Astrocyte of the spinal cord (primary cell): ENCODE measurements at regions not wholly inside any gene's neighbourhood (a gene's known extent, or its start where the extent isn't known, plus 50 kb on each side); places are given as distances from the start of the nearest gene placed in this dataset.

Source experiments
- DNase-seq: peaks from one replicate; pipeline ENCODE4 v3.0.0; 2011; ENCODE audit warnings: low read depth, low spot score
- H3K4me3 ChIP-seq: 2 replicates; pipeline ENCODE4 v1.5.1; 2011; ENCODE audit warnings: low read depth, mild to moderate bottlenecking, low read length, moderate library complexity
- CTCF ChIP-seq: IDR thresholded peaks from 2 replicates; pipeline ENCODE4 v1.5.1; 2012; ENCODE audit warnings: low read depth, mild to moderate bottlenecking, low read length, inconsistent platforms
- in situ Hi-C: cut with HindIII; loops from 2 replicates; pipeline ENCODE4 v1.10.0; 2017; ENCODE audit warnings: low sequenced_read_pairs

- in situ Hi-C loops = no loop called here
- H3K4me3 ChIP-seq = no peak overlapping the region
- DNase-seq = no peak
- no peak for TF ChIP-seq CTCF
These were observed 152.5 kb upstream of the ZNF536 start for GRCh38 chr19:30219702-30220101.

- no peak for TF ChIP-seq CTCF
- in situ Hi-C loops = no loop called here
- H3K4me3 ChIP-seq = no peak overlapping the region
- DNase-seq = no peak
These were observed 151.0 kb upstream of the ZNF536 start for GRCh38 chr19:30221176-30221575.

GRCh38 chr19:30222428-30222873 lies 149.7 kb upstream of the ZNF536 start:
- peak; percentile 35 for TF ChIP-seq CTCF
- in situ Hi-C loops = no loop called here

GRCh38 chr19:30222992-30223865 lies 149.0 kb upstream of the ZNF536 start:
- no peak overlapping the region for H3K4me3 ChIP-seq
- in situ Hi-C loops = no loop called here
- DNase-seq = no peak
- TF ChIP-seq CTCF = no peak

More at GRCh38 chr19:30222428-30222873, 149.7 kb upstream of the ZNF536 start:
- no peak for DNase-seq
- no peak overlapping the region for H3K4me3 ChIP-seq

- no peak for TF ChIP-seq CTCF
- in situ Hi-C loops = no loop called here
- no peak overlapping the region for H3K4me3 ChIP-seq
- no peak for DNase-seq
These were observed 148.1 kb upstream of the ZNF536 start for GRCh38 chr19:30223866-30224688.

- no peak for DNase-seq
- no peak overlapping the region for H3K4me3 ChIP-seq
- in situ Hi-C loops = no loop called here
- TF ChIP-seq CTCF = no peak
These were observed 147.2 kb upstream of the ZNF536 start for GRCh38 chr19:30224689-30225606.
